Immature natural killer cell (primary cell): ENCODE measurements at regions not wholly inside any gene's neighbourhood (a gene's known extent, or its start where the extent isn't known, plus 50 kb on each side); places are given as distances from the start of the nearest gene placed in this dataset.
A peak's percentile ranks its signal among the peaks of the same experiment; 100 is the strongest.

Experiments used
- DNase-seq, 3 donors: peaks; one replicate each; pipeline ENCODE4 v3.0.0; 2022; ENCODE audit warnings: mixed read lengths in 1 of 3
- H3K27ac Mint-ChIP-seq, 6 donors: one replicate each; pipeline ENCODE4 v1.8.0; 2020; ENCODE audit warnings: mixed read lengths in 6 of 6, mild to moderate bottlenecking in 5 of 6, inconsistent platforms in 4 of 6, moderate library complexity in 3 of 6
- H3K27me3 Mint-ChIP-seq, 3 donors: one replicate each; pipeline ENCODE4 v1.8.0; 2020 to 2021; ENCODE audit warnings: low read depth in 3 of 3, mild to moderate bottlenecking in 3 of 3, mixed read lengths in 3 of 3, moderate library complexity in 3 of 3, inconsistent platforms in 1 of 3
- H3K36me3 Mint-ChIP-seq, 3 donors: one replicate each; pipeline ENCODE4 v1.8.0; 2020; ENCODE audit warnings: mixed read lengths in 3 of 3, inconsistent platforms in 2 of 3, mild to moderate bottlenecking in 2 of 3
- H3K4me1 Mint-ChIP-seq, 2 donors: one replicate each; pipeline ENCODE4 v1.8.0; 2020; ENCODE audit warnings: inconsistent platforms in 2 of 2, mild to moderate bottlenecking in 2 of 2, mixed read lengths in 2 of 2, moderate library complexity in 1 of 2
- H3K4me3 Mint-ChIP-seq, 5 donors: one replicate each; pipeline ENCODE4 v1.8.0; 2020; ENCODE audit warnings: mild to moderate bottlenecking in 5 of 5, mixed read lengths in 5 of 5, inconsistent platforms in 3 of 5, moderate library complexity in 3 of 5
- H3K9me3 Mint-ChIP-seq, 6 donors: one replicate each; pipeline ENCODE4 v1.8.0; 2020; ENCODE audit warnings: mild to moderate bottlenecking in 6 of 6, mixed read lengths in 6 of 6, inconsistent platforms in 4 of 6, moderate library complexity in 3 of 6

- Mint-ChIP-seq H3K27ac (no peak overlapping the region), H3K27me3 (no peaks in the 10 kb centered on the region), H3K36me3 (peaks cover 13 to 17% (median 14%) of the 10 kb centered on the region in 3 donors), H3K4me1 (peaks cover 11 to 30% of the 10 kb centered on the region in 2 donors), H3K4me3 (no peak overlapping the region), H3K9me3 (no peaks in the 10 kb centered on the region)
- DNase-seq, result no peak
Observed at GRCh38 chr15:52626671-52627369, 52.4 kb downstream of the ATOSA start.

- no peak for DNase-seq
- no peaks in the 10 kb centered on the region for H3K9me3 Mint-ChIP-seq
- no peak overlapping the region for H3K4me3 Mint-ChIP-seq
- peak overlapping the region in 2 of 6 donors; percentile 3 to 11 for H3K27ac Mint-ChIP-seq
- H3K4me1 Mint-ChIP-seq, result peaks cover 5 to 24% of the 10 kb centered on the region in 2 donors
- peaks cover 13 to 17% (median 14%) of the 10 kb centered on the region in 3 donors for H3K36me3 Mint-ChIP-seq
- H3K27me3 Mint-ChIP-seq, result no peaks in the 10 kb centered on the region
Observed at GRCh38 chr15:52624262-52624661, 54.9 kb downstream of the ATOSA start.

- Mint-ChIP-seq H3K27ac (no peak overlapping the region), H3K36me3 (peaks cover 10 to 17% (median 10%) of the 10 kb centered on the region in 3 donors), H3K9me3 (no peaks in the 10 kb centered on the region), H3K27me3 (no peaks in the 10 kb centered on the region), H3K4me1 (peaks cover 5 to 24% of the 10 kb centered on the region in 2 donors), H3K4me3 (no peak overlapping the region)
- no peak for DNase-seq
Observed at GRCh38 chr15:52622791-52623190, 54.0 kb upstream of the ARPP19 start.

GRCh38 chr15:52620496-52620895 lies 51.7 kb upstream of the ARPP19 start:
- no peak overlapping the region for H3K4me3 Mint-ChIP-seq

More at GRCh38 chr15:52620496-52620895, 51.7 kb upstream of the ARPP19 start:
- no peak for DNase-seq
- Mint-ChIP-seq H3K4me1 (peaks cover 6 to 21% of the 10 kb centered on the region in 2 donors), H3K27me3 (no peaks in the 10 kb centered on the region), H3K9me3 (no peaks in the 10 kb centered on the region), H3K36me3 (peaks cover 14 to 17% (median 15%) of the 10 kb centered on the region in 3 donors), H3K27ac (peak overlapping the region in 1 of 6 donors; percentile 61)
